ENCODE measurements at regions not wholly inside any gene's neighbourhood (a gene's known extent, or its start where the extent isn't known, plus 50 kb on each side); places are given as distances from the start of the nearest gene placed in this dataset.
"Not testable (repeated sequence)": the region's sequence is repeated elsewhere in the genome, so short reads cannot be mapped to it uniquely, and the experiment has no call there.

DNA sequence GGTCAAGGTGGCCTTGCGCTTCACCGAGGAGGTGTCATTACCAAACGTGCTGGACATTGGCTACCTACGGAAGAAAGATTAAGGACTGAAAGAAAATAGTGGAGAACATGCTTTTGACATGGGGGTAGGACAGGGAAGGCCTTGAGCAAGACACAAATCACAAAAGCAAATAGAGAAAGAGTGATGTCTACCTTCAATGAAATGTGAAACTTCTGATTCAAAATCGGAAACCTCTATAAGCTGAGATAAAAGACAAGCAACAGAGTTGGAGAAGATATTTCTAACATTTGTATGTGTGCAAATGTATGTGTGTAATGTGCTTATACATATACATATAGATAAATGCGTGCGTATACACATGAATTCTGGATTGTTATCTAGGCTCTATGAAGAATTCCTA is 89.5 kb upstream of the PLGLB2 start:
- H3K9me3 ChIP-seq (ENCODE audit: low read length); DNase-seq; CTCF ChIA-PET; H3K36me3 ChIP-seq (ENCODE audit: insufficient read depth, low read length); H3K4me3 Mint-ChIP-seq; H3K27me3 ChIP-seq (ENCODE audit: insufficient read depth, low read length, poor library complexity, severe bottlenecking); H3K4me3 ChIP-seq (ENCODE audit: low read length); H3K4me1 Mint-ChIP-seq; H3K4me1 ChIP-seq (ENCODE audit: insufficient read depth, low read length); H3K9me3 Mint-ChIP-seq; H3K27ac ChIP-seq (ENCODE audit: low read depth, low read length); H3K36me3 Mint-ChIP-seq; H3K27me3 Mint-ChIP-seq; POLR2A ChIA-PET; H3K27ac Mint-ChIP-seq: not testable (repeated sequence)

DNA sequence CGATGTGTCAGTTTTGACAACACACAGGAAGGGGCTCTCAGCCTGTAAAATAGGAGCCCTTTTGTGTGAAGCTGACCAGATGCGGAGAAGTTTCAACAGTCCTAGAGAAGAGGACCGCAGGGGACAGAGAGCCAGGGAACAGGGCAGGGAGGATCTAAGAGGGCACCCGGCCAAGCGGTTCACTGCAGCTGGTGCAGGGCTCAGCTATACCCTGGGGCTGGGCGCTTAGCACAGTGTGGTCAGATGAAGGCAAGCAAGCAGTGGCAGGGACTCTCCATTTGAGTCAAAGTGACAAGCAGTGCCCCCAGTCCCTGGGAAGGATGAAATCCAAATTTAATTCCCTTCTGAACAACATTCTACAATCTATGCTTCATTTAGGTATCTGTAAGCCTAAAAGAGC is 88.9 kb upstream of the PLGLB2 start:
- H3K27me3 ChIP-seq (ENCODE audit: insufficient read depth, low read length, poor library complexity, severe bottlenecking); H3K4me1 Mint-ChIP-seq; H3K4me3 Mint-ChIP-seq; H3K9me3 Mint-ChIP-seq; DNase-seq; H3K36me3 ChIP-seq (ENCODE audit: insufficient read depth, low read length); H3K27me3 Mint-ChIP-seq; H3K27ac Mint-ChIP-seq; H3K36me3 Mint-ChIP-seq; H3K4me3 ChIP-seq (ENCODE audit: low read length); H3K4me1 ChIP-seq (ENCODE audit: insufficient read depth, low read length); POLR2A ChIA-PET; CTCF ChIA-PET; H3K9me3 ChIP-seq (ENCODE audit: low read length); H3K27ac ChIP-seq (ENCODE audit: low read depth, low read length): not testable (repeated sequence)

DNA sequence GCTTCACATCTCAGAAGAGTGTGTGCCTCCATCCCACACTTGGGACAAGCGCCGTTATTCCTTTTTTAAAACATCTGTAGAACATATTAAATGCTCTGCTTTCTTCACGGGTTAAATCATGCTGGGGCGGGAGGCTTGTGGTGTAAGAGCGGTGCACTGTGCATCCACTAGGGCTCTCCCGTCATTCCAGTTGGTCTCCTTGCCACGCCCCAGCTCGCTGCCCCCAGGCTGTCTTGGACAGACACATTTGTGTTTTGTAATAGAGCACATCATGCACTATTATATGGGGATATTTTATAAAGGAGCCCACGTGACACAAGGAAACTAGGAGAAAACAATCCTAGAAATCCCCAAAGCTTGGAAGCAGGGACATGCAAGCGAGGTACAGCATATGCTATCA is 87.7 kb upstream of the PLGLB2 start:
- H3K4me1 Mint-ChIP-seq; DNase-seq; H3K4me1 ChIP-seq (ENCODE audit: insufficient read depth, low read length); CTCF ChIA-PET; H3K4me3 ChIP-seq (ENCODE audit: low read length); H3K9me3 Mint-ChIP-seq; H3K36me3 ChIP-seq (ENCODE audit: insufficient read depth, low read length); H3K4me3 Mint-ChIP-seq; H3K36me3 Mint-ChIP-seq; H3K27ac ChIP-seq (ENCODE audit: low read depth, low read length); H3K27me3 Mint-ChIP-seq; H3K27me3 ChIP-seq (ENCODE audit: insufficient read depth, low read length, poor library complexity, severe bottlenecking); POLR2A ChIA-PET; H3K9me3 ChIP-seq (ENCODE audit: low read length): not testable (repeated sequence)
- peak overlapping the region in 2 of 8 donors; percentile 44 to 57 for H3K27ac Mint-ChIP-seq

DNA sequence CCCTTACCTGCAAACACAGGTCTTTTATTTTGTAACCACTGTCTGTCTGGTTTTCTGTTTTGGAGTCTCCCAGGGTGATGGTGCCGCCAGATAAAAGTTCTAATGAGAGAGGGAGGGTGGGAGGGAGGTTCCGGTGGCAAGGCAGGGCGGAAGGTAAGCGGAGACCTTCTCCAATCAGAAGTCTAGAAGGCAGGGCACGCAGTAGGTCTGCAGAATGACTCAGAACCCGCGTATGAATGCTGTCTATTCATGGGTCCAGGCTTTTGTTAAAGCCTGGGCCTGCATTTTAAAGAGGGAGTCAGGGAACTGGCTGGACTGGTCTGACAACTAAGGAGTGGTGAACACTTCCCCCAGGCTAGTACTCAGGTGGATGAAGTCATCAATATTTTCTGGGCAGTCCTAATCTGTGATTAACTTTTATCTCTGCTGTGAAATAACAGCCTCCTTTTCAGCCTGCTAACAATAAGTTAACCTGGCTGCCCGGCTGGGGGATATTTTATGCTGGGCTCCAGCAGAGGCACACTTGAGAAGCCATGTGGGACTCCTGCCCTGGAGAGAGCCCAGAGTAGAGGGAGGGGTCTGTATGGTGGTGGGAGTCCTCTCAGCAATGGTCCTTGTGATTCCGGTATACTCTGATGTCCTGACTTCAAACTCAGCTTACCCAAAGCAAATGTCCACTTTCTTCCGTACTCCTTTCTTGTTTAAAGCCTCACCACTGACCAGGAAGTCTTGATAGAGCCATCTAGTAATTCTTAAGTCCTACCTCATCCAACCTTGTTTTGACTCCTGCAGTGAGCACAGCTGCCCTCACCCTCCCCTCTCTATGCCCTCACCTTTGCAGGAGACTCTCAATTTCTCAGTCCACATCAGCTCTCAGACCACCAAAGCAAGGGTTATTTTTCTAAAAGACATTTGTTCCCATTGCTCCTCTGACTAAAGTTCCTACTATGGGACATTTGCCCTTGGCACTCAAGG is 85.3 kb upstream of the PLGLB2 start:
- H3K36me3 Mint-ChIP-seq; H3K4me3 Mint-ChIP-seq; H3K36me3 ChIP-seq (ENCODE audit: insufficient read depth, low read length); DNase-seq; H3K27me3 Mint-ChIP-seq; H3K4me1 ChIP-seq (ENCODE audit: insufficient read depth, low read length); H3K9me3 ChIP-seq (ENCODE audit: low read length); CTCF ChIA-PET; POLR2A ChIA-PET; H3K27me3 ChIP-seq (ENCODE audit: insufficient read depth, low read length, poor library complexity, severe bottlenecking); H3K9me3 Mint-ChIP-seq; H3K4me3 ChIP-seq (ENCODE audit: low read length); H3K27ac Mint-ChIP-seq; H3K27ac ChIP-seq (ENCODE audit: low read depth, low read length); H3K4me1 Mint-ChIP-seq: not testable (repeated sequence)

DNA sequence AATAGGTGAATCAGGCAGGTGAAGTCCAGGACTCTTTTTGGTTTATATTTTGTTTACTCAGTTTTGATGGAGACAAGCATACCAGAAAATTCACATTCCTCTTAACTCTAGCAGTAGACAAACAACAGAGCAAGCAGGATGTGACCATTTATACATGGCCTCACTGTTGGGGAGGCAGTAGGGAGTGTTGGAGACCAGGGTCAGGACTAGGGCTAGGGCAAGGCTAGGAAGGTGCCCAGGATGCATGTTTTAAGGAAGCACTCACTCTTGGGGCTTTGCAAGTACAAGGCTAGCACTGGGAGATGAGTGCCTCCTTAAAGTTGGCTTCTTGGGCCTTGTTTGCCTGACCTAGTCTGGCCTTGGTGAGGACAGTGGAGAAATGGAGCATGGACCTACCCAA is 84.5 kb upstream of the PLGLB2 start:
- H3K9me3 Mint-ChIP-seq; H3K36me3 ChIP-seq (ENCODE audit: insufficient read depth, low read length); H3K4me1 Mint-ChIP-seq; H3K27me3 ChIP-seq (ENCODE audit: insufficient read depth, low read length, poor library complexity, severe bottlenecking); H3K27ac Mint-ChIP-seq; H3K27ac ChIP-seq (ENCODE audit: low read depth, low read length); H3K27me3 Mint-ChIP-seq; H3K4me3 ChIP-seq (ENCODE audit: low read length); DNase-seq; POLR2A ChIA-PET; H3K4me3 Mint-ChIP-seq; H3K36me3 Mint-ChIP-seq; H3K4me1 ChIP-seq (ENCODE audit: insufficient read depth, low read length); CTCF ChIA-PET; H3K9me3 ChIP-seq (ENCODE audit: low read length): not testable (repeated sequence)

DNA sequence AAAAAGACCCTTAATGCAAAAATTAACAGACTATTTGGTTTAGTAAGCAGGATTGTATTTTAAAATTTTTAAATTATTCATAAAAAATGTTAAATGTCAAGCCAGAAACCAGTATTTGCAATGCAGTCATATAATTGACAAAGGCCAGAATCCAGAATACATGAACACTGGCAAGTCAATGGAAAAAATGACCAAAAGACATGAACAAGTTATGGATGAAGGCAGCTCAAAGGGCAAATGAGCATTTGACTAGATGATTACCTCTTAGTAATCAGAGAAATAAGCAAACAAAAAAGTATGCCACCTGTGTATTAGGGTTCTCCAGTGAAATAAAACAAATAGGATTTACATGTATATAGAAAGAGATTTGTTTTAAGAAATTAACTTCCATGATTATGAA is 80.9 kb upstream of the PLGLB2 start:
- H3K27ac Mint-ChIP-seq; H3K4me3 Mint-ChIP-seq; DNase-seq; H3K4me3 ChIP-seq (ENCODE audit: low read length); POLR2A ChIA-PET; H3K36me3 Mint-ChIP-seq; H3K27me3 ChIP-seq (ENCODE audit: insufficient read depth, low read length, poor library complexity, severe bottlenecking); H3K9me3 ChIP-seq (ENCODE audit: low read length); H3K4me1 ChIP-seq (ENCODE audit: insufficient read depth, low read length); H3K4me1 Mint-ChIP-seq; H3K27me3 Mint-ChIP-seq; H3K9me3 Mint-ChIP-seq; H3K27ac ChIP-seq (ENCODE audit: low read depth, low read length); CTCF ChIA-PET; H3K36me3 ChIP-seq (ENCODE audit: insufficient read depth, low read length): not testable (repeated sequence)

DNA sequence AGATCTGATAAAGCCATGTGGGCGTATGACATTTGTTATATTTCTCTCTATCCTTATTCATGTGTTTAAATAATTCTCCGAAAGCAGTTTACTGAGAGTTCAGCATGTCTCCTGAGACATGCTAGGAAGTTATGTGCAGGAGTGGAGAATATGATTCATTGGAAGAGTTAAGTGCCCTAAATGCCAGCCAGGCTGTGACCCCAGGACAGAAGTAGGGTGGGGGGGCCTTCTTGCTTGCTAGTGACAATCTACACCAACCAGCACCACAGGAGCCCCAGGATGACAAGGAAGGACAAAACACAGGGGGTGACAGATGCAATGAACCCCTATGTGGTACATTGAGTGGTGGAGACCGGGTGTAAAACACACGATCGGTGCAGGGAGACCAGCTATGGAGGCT is 79.5 kb upstream of the PLGLB2 start:
- CTCF ChIA-PET; H3K27ac ChIP-seq (ENCODE audit: low read depth, low read length); H3K36me3 Mint-ChIP-seq; H3K4me3 ChIP-seq (ENCODE audit: low read length); H3K4me1 Mint-ChIP-seq; H3K27me3 ChIP-seq (ENCODE audit: insufficient read depth, low read length, poor library complexity, severe bottlenecking); H3K4me3 Mint-ChIP-seq; H3K36me3 ChIP-seq (ENCODE audit: insufficient read depth, low read length); H3K9me3 ChIP-seq (ENCODE audit: low read length); H3K9me3 Mint-ChIP-seq; H3K27me3 Mint-ChIP-seq; POLR2A ChIA-PET; H3K27ac Mint-ChIP-seq; H3K4me1 ChIP-seq (ENCODE audit: insufficient read depth, low read length); DNase-seq: not testable (repeated sequence)

DNA sequence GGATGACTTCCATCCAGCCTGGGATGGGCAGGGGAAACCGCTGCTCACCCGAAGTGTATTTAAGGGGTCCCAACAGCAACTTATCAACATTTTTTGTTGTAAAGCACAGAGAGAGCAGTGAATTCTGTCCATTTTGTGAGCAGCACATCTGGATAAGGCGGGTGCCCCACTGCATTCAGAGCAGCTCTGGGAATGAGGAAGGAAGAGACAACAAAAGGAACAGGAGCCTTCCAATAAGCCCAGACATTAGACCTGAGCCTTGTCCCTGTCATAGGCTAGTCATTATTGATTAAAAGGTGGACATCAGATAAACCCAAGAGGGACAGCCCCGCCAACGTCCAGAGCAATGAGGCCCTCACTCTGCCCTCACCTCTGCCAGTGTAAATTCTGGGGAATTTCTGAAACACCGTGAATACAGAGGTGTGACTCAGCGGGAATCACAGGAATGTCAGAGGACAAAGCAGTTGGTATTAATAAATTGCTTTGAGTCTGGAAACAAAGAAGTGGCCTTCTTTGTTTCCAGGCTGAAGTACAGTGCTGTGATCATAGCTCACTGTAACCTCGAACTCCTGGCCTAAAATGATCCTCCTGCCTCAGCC is 78.2 kb upstream of the PLGLB2 start:
- H3K27ac ChIP-seq (ENCODE audit: low read depth, low read length); H3K27me3 ChIP-seq (ENCODE audit: insufficient read depth, low read length, poor library complexity, severe bottlenecking); H3K9me3 Mint-ChIP-seq; DNase-seq; CTCF ChIA-PET; H3K27me3 Mint-ChIP-seq; H3K36me3 Mint-ChIP-seq; H3K36me3 ChIP-seq (ENCODE audit: insufficient read depth, low read length); H3K4me1 ChIP-seq (ENCODE audit: insufficient read depth, low read length); H3K4me3 Mint-ChIP-seq; H3K4me1 Mint-ChIP-seq; H3K9me3 ChIP-seq (ENCODE audit: low read length); H3K4me3 ChIP-seq (ENCODE audit: low read length); POLR2A ChIA-PET; H3K27ac Mint-ChIP-seq: not testable (repeated sequence)

DNA sequence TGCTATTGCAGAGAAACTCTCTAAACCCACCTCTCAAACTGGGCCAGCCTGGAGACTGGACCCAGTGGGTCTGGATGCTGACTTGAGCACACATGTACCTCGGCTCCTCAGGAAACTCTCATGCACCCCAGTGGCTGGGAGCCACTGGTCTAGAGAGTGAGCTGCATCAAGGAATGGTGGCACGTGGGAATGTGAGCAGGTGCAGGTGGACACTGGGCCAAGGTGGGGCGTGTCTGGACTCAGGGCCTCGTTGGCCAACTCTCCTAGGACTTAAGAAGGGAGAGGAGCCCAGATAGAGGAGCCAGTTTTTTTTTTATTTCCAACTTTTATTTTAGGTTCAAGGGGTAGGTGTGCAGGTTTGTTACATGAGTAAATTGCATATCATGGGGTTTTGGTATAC is 75.5 kb upstream of the PLGLB2 start:
- CTCF ChIA-PET; H3K27me3 ChIP-seq (ENCODE audit: insufficient read depth, low read length, poor library complexity, severe bottlenecking); H3K9me3 Mint-ChIP-seq; H3K27ac ChIP-seq (ENCODE audit: low read depth, low read length); H3K27me3 Mint-ChIP-seq; DNase-seq; H3K4me1 ChIP-seq (ENCODE audit: insufficient read depth, low read length); H3K4me3 Mint-ChIP-seq; H3K9me3 ChIP-seq (ENCODE audit: low read length); H3K36me3 ChIP-seq (ENCODE audit: insufficient read depth, low read length); H3K4me3 ChIP-seq (ENCODE audit: low read length); POLR2A ChIA-PET; H3K36me3 Mint-ChIP-seq; H3K4me1 Mint-ChIP-seq: not testable (repeated sequence)
- H3K27ac Mint-ChIP-seq: peak overlapping the region in 1 of 8 donors; percentile 33
